ENCODE measurements at regions not wholly inside any gene's neighbourhood (a gene's known extent, or its start where the extent isn't known, plus 50 kb on each side); places are given as distances from the start of the nearest gene placed in this dataset.
A peak's percentile ranks its signal among the peaks of the same experiment; 100 is the strongest.

DNA sequence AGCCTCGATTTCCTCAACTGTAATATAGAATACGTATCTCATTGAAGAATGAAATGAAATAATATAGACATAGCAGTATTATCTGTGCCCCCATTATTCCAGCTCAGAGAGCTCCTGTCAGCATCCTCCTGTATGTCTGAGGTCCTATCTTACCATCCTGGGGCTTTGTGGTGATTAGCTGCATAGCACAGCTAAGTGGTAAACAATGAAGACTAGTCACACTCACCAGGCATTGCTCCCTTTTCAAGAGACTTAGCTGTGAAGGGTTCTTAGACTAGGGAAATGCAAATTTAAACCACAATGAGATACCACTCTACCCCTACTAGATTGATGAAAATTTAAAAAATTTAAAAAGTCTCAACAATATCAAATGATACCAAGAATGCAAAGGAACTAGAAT is 172.9 kb downstream of the SLC39A8 start:
- H3K27me3 Mint-ChIP-seq (ENCODE audit: unreplicated experiment) = peaks cover 7% of the 10 kb centered on the region
- H3K27ac Mint-ChIP-seq (ENCODE audit: unreplicated experiment) = no peak overlapping the region
- DNase-seq = no peak
- H3K36me3 Mint-ChIP-seq (ENCODE audit: unreplicated experiment) = no peaks in the 10 kb centered on the region
- no peak overlapping the region for H3K4me3 Mint-ChIP-seq (ENCODE audit: unreplicated experiment)
- peaks cover 31% of the 10 kb centered on the region for H3K4me1 Mint-ChIP-seq (ENCODE audit: low read depth, unreplicated experiment)
- peaks cover 15% of the 10 kb centered on the region for H3K9me3 Mint-ChIP-seq (ENCODE audit: unreplicated experiment)
- TF ChIP-seq, protein P1, sequence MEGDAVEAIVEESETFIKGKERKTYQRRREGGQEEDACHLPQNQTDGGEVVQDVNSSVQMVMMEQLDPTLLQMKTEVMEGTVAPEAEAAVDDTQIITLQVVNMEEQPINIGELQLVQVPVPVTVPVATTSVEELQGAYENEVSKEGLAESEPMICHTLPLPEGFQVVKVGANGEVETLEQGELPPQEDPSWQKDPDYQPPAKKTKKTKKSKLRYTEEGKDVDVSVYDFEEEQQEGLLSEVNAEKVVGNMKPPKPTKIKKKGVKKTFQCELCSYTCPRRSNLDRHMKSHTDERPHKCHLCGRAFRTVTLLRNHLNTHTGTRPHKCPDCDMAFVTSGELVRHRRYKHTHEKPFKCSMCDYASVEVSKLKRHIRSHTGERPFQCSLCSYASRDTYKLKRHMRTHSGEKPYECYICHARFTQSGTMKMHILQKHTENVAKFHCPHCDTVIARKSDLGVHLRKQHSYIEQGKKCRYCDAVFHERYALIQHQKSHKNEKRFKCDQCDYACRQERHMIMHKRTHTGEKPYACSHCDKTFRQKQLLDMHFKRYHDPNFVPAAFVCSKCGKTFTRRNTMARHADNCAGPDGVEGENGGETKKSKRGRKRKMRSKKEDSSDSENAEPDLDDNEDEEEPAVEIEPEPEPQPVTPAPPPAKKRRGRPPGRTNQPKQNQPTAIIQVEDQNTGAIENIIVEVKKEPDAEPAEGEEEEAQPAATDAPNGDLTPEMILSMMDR (IDR thresholded peaks at IDR 0.05; ENCODE audit: partially characterized antibody, unreplicated experiment) = no peak

DNA sequence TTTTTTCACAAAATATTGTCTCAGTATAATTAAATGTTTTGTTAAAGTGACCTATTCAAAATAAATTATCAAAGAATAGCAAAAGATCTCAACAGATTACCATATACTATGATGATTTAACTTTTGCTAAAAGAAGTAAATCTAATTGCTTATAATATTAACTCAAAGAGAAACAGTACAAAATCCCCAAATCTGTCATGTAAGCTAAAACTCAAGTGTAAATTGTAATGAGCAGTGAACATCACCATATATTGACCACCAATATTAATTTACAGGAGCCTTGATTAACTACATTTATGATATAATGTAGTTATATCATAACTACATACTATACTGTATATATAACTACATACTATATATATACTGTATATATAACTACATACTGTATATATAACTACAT is 174.4 kb downstream of the SLC39A8 start:
- H3K4me3 Mint-ChIP-seq (ENCODE audit: unreplicated experiment) = no peak overlapping the region
- H3K9me3 Mint-ChIP-seq (ENCODE audit: unreplicated experiment) = peaks cover 15% of the 10 kb centered on the region
- H3K27me3 Mint-ChIP-seq (ENCODE audit: unreplicated experiment) = peaks cover 7% of the 10 kb centered on the region
- TF ChIP-seq, protein P1 (IDR thresholded peaks at IDR 0.05; ENCODE audit: partially characterized antibody, unreplicated experiment) = no peak
- no peak for DNase-seq
- no peaks in the 10 kb centered on the region for H3K36me3 Mint-ChIP-seq (ENCODE audit: unreplicated experiment)
- H3K4me1 Mint-ChIP-seq (ENCODE audit: low read depth, unreplicated experiment) = peaks cover 39% of the 10 kb centered on the region
- no peak overlapping the region for H3K27ac Mint-ChIP-seq (ENCODE audit: unreplicated experiment)

DNA sequence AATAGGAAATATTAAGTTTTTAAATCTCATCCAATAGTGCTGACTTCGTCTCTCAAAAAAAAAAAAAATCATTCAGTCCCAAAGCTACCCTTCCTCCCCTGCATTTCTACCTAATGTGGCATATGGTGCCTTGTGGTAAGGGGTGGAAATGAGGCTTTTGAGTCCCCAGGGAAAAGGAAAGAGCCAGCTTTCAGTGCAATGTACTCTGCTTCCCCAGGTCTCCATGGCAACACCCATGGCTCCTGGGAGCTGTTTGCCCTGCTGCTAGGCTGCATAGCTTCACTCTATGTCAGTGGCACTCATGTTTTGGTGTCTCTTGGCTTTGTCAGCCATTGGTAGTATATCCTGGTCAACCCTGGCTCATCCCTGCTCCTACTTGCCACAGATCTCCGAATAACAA is 175.9 kb downstream of the SLC39A8 start:
- H3K27me3 Mint-ChIP-seq (ENCODE audit: unreplicated experiment) = peaks cover 7% of the 10 kb centered on the region
- H3K4me3 Mint-ChIP-seq (ENCODE audit: unreplicated experiment) = peak overlapping the region; percentile 78
- peak; percentile 86 for DNase-seq
- TF ChIP-seq, protein P1 (IDR thresholded peaks at IDR 0.05; ENCODE audit: partially characterized antibody, unreplicated experiment) = no peak
- peak overlapping the region; percentile 92 for H3K27ac Mint-ChIP-seq (ENCODE audit: unreplicated experiment)
- H3K4me1 Mint-ChIP-seq (ENCODE audit: low read depth, unreplicated experiment) = peaks cover 39% of the 10 kb centered on the region
- no peaks in the 10 kb centered on the region for H3K36me3 Mint-ChIP-seq (ENCODE audit: unreplicated experiment)
- H3K9me3 Mint-ChIP-seq (ENCODE audit: unreplicated experiment) = peaks cover 15% of the 10 kb centered on the region

DNA sequence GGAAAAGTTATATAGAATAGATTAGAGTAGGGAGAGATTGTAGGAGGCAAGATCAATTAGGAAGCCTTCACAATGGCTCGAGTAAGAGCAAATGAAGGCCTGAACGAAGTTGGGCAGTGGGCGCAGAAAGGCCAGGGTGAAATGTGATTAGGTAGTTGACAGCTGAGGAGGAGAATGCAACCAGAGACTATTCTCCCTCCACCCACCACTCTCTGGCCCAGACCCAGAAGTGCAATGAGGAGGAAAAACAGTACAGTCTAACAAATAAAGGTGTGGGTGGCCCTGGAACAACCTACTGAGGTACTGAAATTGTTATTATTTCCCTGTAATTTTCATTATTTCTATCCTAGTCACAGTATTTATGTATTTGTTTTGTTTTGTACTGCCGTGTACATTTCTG is 176.7 kb downstream of the SLC39A8 start:
- H3K27me3 Mint-ChIP-seq (ENCODE audit: unreplicated experiment) = peaks cover 7% of the 10 kb centered on the region
- H3K9me3 Mint-ChIP-seq (ENCODE audit: unreplicated experiment) = peaks cover 15% of the 10 kb centered on the region
- DNase-seq = peak; percentile 19
- peak overlapping the region; percentile 78 for H3K4me3 Mint-ChIP-seq (ENCODE audit: unreplicated experiment)
- no peaks in the 10 kb centered on the region for H3K36me3 Mint-ChIP-seq (ENCODE audit: unreplicated experiment)
- peaks cover 39% of the 10 kb centered on the region for H3K4me1 Mint-ChIP-seq (ENCODE audit: low read depth, unreplicated experiment)
- H3K27ac Mint-ChIP-seq (ENCODE audit: unreplicated experiment) = peak overlapping the region; percentile 92
- TF ChIP-seq, protein P1 (IDR thresholded peaks at IDR 0.05; ENCODE audit: partially characterized antibody, unreplicated experiment) = no peak

DNA sequence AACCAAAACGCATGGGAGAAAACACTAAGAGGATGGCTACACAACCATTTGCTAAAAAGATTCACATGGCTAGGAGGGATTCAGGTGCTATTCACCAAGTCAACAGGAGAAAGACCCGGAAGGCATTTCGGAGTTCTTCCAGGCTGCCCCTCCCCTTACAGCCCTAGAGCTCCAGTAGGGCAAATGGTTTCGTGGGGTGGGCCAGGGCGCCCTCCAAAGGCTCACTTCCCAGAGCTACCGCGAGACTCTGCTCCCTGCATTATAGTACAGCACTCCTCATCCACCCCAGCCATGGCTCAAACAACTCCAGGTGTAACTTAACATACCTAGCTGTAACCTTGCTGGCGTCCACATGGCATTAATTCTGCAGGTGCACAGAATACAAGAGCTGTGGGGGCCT is 179.7 kb downstream of the SLC39A8 start:
- Mint-ChIP-seq H3K36me3 (ENCODE audit: unreplicated experiment) (no peaks in the 10 kb centered on the region), H3K9me3 (ENCODE audit: unreplicated experiment) (peaks cover 15% of the 10 kb centered on the region), H3K27ac (ENCODE audit: unreplicated experiment) (no peak overlapping the region), H3K27me3 (ENCODE audit: unreplicated experiment) (peaks cover 7% of the 10 kb centered on the region), H3K4me1 (ENCODE audit: low read depth, unreplicated experiment) (peaks cover 36% of the 10 kb centered on the region), H3K4me3 (ENCODE audit: unreplicated experiment) (no peak overlapping the region)
- TF ChIP-seq, protein P1 (IDR thresholded peaks at IDR 0.05; ENCODE audit: partially characterized antibody, unreplicated experiment) = no peak
- no peak for DNase-seq

Measured in glutamatergic neuron (in vitro differentiated cells).